Stimulated activated CD8-positive, alpha-beta memory T cell treated with anti-CD3 and anti-CD28 coated beads, Interleukin-12 subunit alpha, Interleukin-12 subunit beta, amount 100 ng/mL, for 1 hour (primary cell): ENCODE measurements at regions not wholly inside any gene's neighbourhood (a gene's known extent, or its start where the extent isn't known, plus 50 kb on each side); places are given as distances from the start of the nearest gene placed in this dataset.
"Not testable (repeated sequence)": the region's sequence is repeated elsewhere in the genome, so short reads cannot be mapped to it uniquely, and the experiment has no call there.

ENCODE experiments used
- DNase-seq: peaks from one replicate; pipeline ENCODE4 v3.0.0-alpha.2; 2020; ENCODE audit warnings: low read depth

DNA sequence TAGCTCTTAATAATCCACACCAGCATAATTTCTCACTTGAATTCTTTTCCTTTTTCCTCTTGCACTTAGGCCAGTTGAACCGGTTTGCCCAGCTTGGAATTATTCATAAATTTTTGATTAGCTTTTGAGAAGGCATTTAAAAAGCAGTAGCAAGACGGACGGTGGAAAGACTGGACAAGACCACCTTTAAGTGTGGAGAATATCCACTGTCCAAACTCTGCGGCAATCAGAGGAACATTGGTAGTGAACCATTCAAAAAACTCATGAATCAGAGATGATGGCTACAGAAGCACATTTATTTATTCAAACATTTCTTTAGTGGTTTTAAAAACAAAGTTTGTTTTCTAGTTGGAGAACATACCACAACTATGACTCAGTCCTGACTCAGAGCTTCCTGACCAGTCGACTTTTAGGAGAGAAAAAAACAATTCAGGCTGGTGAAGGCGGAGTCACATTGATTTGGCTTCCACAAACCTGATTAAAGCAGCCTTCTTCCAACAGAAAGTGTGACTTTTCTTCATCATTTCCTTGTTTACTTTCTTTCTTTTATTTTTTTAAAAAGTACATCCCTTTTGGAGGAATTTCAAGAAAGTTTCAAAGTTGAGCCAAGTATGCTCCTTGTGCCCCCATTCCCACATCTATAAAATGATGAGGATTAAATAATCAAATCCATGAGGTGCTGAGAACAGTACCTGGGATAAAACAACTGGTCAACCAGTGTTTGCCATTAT is 128.8 kb downstream of the ADSS2 start:
- no peak for DNase-seq

DNA sequence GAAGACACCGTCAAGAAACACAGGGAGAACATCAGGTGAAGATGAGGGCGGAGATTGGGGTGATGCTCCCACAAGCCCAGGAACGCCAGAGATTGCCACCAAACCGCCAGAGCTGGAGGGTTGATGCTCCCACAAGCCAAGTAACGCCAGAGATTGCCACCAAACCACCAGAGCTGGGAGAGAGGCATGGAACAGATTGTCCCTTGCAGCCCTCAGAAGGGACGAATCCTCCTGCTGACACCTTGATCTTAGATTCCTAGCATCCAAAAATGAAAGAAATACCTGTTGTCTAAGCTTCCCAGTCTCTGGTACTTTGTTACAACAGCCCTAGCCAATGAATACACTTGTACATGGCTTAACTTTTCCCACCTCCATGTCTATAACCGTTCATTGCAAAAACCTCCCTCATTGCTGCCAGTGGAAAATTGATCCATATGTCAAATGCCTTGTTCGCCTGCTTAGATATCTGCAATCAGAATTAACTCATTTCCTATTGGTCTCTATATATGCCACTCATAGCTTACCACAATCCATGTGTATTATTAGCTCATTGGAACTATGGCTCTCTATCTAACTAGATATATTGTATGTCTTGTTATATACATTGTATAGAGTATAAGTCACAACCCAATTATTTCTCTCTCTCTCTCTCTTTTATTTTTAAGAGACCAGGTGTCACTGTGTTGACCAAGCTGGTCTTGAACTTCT is 127.4 kb downstream of the ADSS2 start:
- no peak for DNase-seq

DNA sequence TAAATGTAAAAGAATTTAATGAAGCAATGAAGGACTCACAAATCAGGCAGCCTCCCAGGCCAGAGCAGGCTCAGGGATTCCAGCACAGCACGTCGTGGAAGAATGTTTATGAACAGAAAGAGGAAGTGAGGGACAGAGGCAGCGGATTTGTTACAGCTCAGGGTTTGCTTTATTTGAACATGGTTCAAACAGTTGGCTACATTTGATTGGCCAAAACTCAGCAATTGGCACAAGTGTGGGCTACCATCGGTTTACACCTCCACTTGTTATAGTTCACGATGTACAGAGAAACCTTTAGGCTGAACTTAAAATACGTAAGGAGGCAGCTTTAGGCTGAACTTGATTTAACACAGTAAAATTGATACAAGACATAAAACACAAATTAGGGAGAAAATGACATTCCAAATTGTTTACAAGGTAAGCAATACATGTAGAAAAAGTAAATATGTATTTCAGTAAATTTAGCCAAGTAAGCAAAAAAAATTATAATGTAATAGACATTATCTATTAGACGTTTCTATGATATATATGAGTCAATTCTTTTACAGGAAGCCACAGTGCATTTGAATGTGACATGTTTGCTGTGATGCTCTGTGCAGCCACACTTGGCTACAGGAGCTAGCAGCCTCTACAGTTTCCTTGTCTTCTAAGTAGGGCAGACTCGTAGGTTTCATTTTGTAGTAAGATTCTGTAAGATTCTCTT is 126.5 kb downstream of the ADSS2 start:
- no peak for DNase-seq

DNA sequence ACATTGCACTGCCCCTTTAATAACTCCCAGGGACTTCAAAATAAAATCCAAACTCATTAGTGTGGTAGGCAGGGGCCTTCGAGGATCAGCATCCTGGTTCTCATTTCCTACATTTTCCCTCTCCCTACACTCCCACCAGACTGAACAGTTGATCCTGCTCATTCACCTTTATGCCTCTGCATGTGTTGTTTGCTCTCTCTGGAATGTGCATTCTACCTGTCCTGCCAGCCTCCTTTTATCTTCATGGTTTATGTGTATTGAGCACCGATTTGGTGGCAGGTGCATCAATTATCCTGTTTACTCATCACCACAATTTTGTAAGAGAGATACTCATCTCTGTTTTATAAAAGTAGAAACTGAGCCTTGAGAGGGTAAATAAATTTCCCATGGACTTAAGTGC is 125.0 kb downstream of the ADSS2 start:
- no peak for DNase-seq

DNA sequence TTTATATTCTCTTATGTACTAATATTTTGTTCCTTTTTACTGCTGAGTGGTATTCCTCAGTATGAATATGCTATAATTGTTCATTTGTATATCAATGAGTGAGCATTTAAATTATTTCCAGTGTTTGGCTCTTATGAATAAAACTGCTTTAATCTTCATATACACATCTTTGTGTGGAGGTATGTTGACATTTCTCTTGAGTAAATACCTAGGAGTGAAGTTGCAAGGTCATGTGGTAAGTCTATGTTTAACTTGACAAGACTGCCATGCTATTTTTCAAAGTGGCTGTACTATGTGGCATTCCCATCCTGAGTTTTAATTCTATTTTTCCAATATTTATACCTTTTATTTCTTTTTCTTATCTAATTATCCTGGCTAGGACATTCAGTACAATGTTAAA is 124.2 kb downstream of the ADSS2 start:
- DNase-seq = no peak

DNA sequence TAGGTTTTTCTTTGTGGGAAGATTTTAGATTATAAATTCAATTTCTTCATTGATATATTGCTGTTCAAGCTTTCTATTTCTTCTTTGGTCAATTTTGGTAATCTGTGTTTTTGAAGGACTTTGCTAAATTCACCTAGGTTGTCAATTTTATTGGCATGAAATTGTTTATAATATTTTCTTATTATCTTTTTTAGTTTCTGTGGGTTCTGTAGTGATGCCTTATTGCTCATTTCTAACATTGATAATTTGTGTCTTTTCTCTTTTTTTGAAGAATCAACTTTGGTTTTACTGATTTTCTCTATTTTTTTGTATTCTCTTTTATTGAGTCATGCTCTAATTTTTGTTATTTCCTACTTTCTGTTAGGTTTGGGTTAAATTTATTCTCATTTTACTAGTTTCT is 123.2 kb downstream of the ADSS2 start:
- no peak for DNase-seq

DNA sequence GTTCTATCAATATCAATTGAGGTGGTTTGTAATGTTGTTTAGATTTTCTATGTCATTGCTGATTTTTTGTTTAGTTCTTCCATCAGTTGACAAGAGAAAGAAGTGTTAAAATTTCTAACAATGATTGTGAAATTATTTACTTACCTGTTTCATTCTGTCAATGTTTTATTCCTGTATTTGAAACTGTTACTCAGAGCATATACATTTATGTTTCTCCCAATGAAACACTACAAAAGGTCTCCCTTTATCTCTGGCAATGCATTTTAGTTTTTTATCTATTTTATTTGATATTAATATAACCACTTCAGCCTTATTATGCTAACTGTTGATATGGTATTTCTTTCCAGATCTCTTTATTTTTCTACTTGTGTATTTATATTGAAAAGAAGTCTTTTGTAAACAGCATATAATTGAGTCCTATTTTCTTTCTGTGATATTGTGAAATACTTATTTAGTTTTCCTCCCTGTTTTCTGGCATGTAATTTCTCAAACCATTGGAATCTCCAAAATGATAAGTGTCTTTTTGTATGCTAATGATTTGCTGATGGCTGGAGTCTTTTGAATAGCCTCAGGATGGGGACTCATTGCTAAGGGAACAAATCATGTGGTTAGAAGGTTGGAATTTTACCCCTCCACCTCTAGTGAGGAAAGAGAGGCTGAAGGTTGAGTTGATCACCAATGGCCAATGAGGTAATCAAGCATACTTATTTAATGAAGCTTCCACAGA is 122.0 kb downstream of the ADSS2 start:
- DNase-seq = no peak

DNA sequence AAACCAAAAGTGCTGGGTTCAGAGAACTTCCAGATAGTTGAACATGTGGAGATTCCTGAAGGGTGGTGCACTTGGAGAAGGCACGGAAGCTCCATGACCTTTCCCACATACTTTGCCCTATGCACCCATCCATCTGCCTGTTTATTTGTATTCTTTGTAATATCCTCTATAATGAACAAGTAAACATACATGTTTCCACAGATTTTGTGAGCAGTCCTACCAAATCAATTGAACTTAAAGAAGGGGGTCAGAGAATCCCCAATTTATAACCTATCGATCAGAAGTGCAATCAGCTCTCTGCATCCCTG is 121.4 kb downstream of the ADSS2 start:
- no peak for DNase-seq

DNA sequence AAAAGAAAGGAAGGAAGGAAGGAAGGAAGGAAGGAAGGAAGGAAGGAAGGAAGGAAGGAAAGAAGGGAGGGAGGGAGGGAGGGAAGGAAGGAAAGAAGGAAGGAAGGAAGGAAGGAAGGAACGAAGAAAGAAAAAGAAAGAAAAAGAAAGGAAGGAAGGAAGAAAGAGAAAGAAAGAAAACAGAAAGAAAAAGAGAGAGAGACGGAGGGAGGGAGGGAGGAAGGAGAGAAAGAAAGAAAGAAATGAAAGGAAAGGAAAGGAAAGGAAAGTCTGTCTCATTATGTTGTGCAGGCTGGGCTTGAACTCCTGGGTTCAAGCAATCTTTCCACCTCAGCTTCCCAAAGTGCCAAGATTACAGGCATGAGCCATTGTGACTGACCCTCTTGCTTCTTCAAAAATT is 118.9 kb downstream of the ADSS2 start:
- DNase-seq = not testable (repeated sequence)

DNA sequence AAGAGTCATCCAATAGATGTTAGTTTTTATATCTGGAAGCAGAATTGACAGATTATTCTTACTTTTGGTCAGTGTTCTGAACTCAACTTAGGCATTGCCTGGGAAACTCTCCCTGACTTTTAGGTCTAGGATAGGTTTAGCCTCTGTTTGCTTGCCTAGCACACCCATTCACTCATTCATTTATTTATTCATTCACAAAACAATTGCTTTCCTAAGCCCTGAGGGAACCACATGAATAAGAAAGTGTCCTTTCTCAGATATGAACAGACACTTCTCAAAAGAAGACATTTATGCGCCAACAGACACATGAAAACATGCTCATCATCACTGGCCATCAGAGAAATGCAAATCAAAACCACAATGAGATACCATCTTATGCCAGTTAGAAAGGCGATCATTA is 117.4 kb downstream of the ADSS2 start:
- DNase-seq = not testable (repeated sequence)

DNA sequence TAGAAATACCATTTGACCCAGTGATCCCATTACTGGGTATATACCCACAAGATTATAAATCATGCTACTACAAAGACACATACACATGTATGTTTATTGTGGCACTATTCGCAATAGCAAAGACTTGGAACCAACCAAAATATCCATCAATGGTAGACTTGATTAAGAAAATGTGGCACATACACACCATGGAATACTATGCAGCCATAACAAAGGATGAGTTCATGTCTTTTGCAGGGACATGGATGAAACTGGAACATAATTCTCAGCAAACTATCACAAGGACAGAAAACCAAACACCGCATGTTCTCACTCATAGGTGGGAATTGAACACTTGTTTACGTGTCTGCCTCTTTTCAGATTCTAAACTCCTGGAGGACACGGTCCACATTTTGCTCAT is 116.9 kb downstream of the ADSS2 start:
- not testable (repeated sequence) for DNase-seq

DNA sequence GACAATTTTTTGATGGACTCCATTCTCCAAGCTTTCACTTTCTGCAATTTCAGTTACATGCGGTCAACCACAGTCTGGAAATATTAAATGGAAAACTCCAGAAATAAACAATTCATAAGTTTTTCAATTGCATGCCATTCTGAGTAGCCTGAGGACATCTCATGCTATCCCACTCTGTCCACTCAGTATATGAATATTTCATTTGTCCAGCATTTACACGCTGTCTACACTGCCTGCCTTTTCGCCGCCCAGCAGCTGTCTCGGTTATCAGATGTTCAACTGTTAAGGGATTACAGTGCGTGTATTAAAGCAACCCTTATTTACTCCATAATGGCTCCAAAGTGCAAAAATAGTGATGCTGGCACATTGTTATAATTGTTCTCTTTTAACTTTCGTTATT is 116.3 kb downstream of the ADSS2 start:
- DNase-seq = no peak

DNA sequence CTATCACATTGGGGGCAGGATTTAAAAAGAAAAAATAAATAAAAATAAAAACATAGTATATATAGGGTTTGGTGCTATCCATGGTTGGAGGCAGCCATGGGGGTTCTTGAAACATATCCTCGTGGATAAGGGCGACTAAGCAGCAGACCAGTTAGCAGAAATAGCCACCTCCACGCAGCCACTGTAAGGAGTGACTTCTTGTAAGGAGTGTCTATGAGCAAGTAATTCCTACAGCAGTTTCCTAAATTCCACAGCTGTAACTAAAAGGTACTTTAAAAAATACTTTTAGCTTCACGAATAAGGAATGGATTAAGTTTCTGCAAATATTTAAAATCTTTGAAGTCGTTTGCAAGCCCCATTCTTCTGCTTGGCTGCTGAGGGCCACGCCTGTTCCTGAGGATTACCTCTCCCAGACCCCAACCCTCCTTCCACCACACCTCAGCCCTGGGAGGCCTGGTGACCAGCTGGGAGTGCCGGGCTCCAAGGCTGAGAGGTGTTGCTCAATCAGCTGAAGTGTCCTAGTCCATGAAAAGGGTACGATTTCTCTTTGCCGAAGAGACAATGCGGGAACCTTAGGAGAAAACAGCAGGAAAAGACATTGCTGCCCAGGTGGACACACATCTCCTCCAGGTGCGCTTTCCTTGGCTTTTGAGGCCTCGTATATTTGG is 115.3 kb downstream of the ADSS2 start:
- no peak for DNase-seq

DNA sequence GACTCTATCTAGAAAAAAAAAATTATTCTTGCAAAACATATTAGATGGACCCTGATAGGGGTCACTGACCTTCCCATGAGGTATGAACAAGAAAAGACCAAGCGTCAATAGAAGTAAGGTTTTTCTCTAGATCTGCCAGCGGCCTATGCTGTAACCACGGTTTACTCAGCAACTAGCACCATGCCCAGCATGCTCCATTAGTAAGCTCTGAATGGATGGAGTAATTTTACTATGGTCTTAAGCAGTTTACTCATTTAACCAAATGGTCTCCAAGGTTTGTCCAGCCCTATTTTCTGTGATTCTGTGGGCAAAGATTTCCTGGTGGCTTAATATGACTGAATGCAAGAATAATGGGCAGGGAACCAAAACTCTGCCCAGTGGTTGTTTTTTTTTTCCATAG is 113.9 kb downstream of the ADSS2 start:
- no peak for DNase-seq

DNA sequence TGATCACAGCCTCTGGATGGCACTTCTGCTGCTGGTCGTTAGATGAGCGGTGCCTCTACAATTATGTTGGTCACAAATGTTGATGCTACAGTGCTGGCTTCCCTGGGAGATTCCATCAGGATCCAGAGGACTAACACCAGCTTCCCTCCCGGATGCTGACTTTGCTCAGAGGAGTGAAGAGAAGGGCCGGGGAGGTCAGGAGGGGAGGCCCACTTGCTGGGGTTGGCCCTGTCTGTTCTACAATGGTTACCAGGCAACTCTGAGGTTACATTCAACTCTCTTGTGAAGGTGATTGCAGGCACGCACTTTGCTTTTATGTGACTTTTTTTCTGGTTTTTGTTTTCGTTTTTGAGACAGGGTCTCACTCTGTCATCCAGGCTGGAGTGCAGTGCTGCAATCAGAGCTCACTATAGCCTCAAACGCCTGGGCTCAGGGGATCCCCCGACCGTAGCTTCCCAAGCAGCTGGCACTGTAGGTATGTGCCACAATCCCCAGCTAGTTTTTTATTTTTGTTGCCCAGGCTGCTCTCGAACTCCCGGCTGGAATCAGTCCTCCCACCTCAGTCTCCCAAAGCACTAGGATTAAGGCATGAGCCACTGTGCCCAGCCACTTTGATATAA is 112.5 kb downstream of the ADSS2 start:
- no peak for DNase-seq

DNA sequence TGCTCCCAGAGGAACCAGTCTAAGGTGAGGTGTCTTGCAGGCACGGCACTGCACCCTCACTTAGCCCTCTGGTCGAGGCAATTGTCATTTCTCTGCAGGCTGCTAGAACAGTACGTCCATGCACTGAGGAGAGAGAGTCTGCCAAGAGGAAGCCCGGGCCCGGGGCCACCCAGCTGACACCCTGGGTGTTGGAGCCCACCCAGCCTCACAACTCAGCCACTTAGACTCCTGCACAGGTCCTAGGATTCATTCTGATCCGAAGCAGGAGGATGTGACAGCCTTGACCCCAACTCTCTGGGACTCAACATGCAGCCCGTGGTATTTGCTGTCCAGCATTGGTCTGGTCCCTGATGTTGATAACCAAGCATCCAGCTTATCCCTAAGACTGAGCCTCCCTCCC is 111.9 kb downstream of the ADSS2 start:
- no peak for DNase-seq

DNA sequence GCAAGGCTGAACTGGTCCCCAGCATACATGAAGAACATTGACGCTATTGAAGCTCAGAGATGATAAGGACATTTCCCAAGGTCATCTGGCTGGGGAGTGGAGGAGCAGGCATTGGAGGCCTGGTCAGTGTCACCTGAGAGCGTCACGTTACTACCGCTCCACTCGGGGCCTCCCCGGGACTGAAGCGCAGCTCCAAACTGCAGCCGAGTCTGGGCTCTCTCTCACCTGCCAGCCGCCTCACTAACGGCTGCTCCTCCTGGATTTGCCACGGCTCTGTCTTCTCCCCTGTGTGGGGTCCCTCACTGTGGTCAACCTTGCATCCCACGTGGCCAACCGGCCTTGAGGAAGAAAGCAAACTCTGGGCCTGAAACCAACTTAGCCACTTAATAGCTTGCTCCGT is 111.3 kb downstream of the ADSS2 start:
- DNase-seq = no peak

DNA sequence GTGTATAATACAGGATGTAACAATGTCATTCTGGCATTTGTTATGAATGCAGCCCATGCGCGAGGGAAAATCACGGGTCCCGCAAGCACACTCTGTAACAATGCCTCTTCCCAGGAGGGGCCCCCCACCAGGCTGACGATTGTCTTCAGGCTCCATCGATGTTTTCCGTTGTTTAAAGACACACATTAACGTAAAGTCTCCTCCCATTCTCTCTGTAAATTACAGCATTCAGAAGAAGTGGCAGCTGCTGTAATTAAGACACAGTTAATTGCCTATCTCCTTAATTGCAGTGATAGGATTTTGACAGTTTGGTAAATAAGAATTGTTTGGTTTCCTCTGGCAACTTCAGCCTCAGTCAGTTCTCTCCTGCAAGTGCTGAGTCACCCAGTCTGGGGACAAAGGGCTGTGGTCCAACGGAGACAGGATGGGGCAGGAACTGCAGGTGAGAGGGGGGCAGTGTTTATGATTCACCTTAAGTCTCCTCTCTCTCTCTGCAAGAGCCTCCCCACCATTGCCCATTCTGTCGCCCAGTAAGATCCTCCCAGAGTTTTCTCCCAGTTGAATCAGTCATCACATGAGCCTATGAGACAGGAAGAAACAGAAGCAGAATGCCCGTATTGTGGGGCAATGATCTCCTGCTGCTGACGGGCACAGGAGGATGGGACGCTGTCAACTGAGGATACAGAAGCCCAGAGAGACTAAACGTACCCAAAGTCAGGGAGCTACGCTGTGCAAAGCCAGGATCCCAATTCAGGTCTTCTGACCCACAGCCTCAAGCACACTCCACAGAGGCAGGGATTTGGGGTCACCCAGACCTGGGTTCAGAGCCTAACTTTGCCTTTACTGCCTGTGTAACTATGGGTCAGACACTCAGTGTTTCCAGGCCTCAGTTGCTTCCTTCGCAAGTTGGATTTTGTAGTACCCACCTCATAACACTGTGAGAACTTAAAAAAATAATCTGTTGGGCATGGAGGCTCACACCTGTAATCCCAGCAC is 110.0 kb downstream of the ADSS2 start:
- DNase-seq = no peak

DNA sequence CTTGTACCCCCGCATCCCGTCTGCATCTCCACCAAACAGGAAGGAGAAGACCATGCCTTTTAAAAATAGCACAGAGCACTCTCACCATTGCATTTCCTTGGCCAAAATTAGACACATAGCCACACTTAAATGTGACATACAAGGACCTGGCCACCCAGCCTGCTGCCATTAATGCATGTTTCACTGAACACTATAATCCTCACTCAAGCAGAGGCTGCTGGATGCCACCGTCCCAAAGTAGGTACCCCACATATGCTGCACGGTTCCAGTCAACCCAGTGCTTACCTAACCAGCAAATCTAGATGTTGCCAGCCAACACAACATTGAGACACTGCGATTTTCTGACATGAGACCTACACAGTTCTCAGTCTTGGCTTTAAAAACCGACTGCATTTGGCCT is 107.7 kb downstream of the ADSS2 start:
- DNase-seq = no peak

DNA sequence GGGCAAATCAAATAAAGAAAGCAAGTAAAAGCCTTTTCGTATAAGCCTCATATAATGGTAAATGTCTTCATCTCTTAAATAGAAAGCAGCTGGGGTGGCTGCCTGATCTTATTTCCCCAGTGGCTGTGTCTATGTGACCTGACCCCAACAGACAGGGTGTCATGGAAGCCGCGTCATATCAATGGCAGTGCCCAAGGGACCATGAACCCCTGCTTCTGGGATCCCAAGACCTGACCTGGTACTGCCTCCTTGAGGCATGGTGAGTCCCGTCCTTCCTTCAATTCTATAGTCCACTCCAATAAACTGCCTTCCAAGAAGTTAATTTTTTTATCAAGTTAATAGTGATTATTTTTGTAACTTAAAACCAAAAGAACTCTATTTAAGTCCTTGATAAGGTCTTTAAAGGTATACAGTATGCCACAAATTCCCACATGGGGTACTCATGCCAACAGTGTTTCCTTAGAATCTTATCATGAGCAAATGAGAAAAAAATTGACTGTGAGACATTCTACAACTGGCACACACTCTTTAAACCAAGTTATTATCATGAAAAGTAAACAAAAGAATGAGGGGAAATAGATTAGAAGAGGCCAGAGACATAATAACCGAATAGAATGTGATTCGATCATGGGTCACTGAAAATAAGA is 104.6 kb downstream of the ADSS2 start:
- DNase-seq = no peak
